H1 (cell line): ENCODE measurements at regions not wholly inside any gene's neighbourhood (a gene's known extent, or its start where the extent isn't known, plus 50 kb on each side); places are given as distances from the start of the nearest gene placed in this dataset.

Source experiments
- CTCF ChIA-PET: fragments of 300-600 bp; sonication (Branson Sonifier 250); formaldehyde crosslinking; loops from one replicate; lab custom pipeline; 2021; ENCODE audit not compliant: partially characterized antibody; lab: Charles Lee
- POLR2A ChIA-PET: fragments of 300-600 bp; sonication (Branson Sonifier 250); formaldehyde crosslinking; loops from one replicate; lab custom pipeline; 2021; ENCODE audit warnings: inconsistent platforms; ENCODE audit not compliant: partially characterized antibody; lab: Charles Lee
- DNase-seq, 2 experiments: peaks; one replicate each; pipeline versions ENCODE4 v3.0.0 to v3.0.0-alpha.2; 2010 to 2022; ENCODE audit warnings: low spot score in 2 of 2, low read depth in 1 of 2, mixed read lengths in 1 of 2
- FAIRE-seq: peaks from 2 replicates; lab custom pipeline; 2011; peaks lifted over from hg19 to GRCh38; lab: Jason Lieb, UNC
- H2AFZ ChIP-seq: 2 replicates; pipeline ENCODE4 v1.8.1; 2012; ENCODE audit warnings: low read length, inconsistent platforms
- H2AK5ac ChIP-seq: 2 replicates; pipeline ENCODE4 v1.6.1; 2013; ENCODE audit warnings: low read depth, low read length
- H2BK120ac ChIP-seq: replicated peaks from 2 replicates; pipeline ENCODE3; 2013; ENCODE audit warnings: low read depth, low read length, inconsistent platforms
- H2BK12ac ChIP-seq: 2 replicates; pipeline ENCODE4 v1.6.1; 2013; ENCODE audit warnings: low read depth, low read length
- H2BK15ac ChIP-seq: 2 replicates; pipeline ENCODE4 v1.6.1; 2013; ENCODE audit warnings: low read length
- H2BK20ac ChIP-seq: 2 replicates; pipeline ENCODE4 v1.6.1; 2013; ENCODE audit warnings: low read length
- H2BK5ac ChIP-seq: 2 replicates; pipeline ENCODE4 v1.6.1; 2013; ENCODE audit warnings: low read depth, low read length
- H3K14ac ChIP-seq: 2 replicates; pipeline ENCODE4 v1.6.1; 2013; ENCODE audit warnings: inconsistent platforms; ENCODE audit not compliant: insufficient read length
- H3K18ac ChIP-seq: 2 replicates; pipeline ENCODE4 v1.6.1; 2013; ENCODE audit warnings: low read length; ENCODE audit errors: extremely low read depth
- H3K23ac ChIP-seq: 2 replicates; pipeline ENCODE4 v1.6.1; 2013; ENCODE audit warnings: inconsistent platforms; ENCODE audit not compliant: insufficient read length
- H3K23me2 ChIP-seq: 2 replicates; pipeline ENCODE4 v1.6.1; 2013; ENCODE audit warnings: low read depth, low read length
- H3K27ac ChIP-seq: 2 replicates; pipeline ENCODE4 v1.6.1; 2011; ENCODE audit warnings: low read depth, low read length, inconsistent platforms
- H3K27me3 ChIP-seq, 4 experiments: replicated peaks in 1 of 4; 1 replicate in 1 of 4; 2 replicates in 3 of 4; pipeline versions ENCODE4 v1.6.1 to v1.8.1; 2011 to 2013; ENCODE audit warnings: low read length in 3 of 4, mild to moderate bottlenecking in 3 of 4, inconsistent platforms in 2 of 4, mixed read lengths in 2 of 4, moderate library complexity in 1 of 4; ENCODE audit not compliant: control insufficient read depth in 3 of 4, insufficient read depth in 3 of 4; ENCODE audit errors: extremely low read depth in 1 of 4
- H3K36me3 ChIP-seq, 4 experiments: 2 replicates each; pipeline versions ENCODE4 v1.6.1 to v1.8.1; 2011 to 2013; ENCODE audit warnings: mild to moderate bottlenecking in 4 of 4, low read length in 3 of 4, moderate library complexity in 2 of 4, control low read depth in 1 of 4, inconsistent platforms in 1 of 4; ENCODE audit not compliant: insufficient read depth in 4 of 4, control insufficient read depth in 2 of 4
- H3K4ac ChIP-seq: replicated peaks from 2 replicates; pipeline ENCODE3; 2013; ENCODE audit warnings: low read length, low read depth, mixed read lengths, inconsistent platforms; ENCODE audit not compliant: insufficient read length
- H3K4me1 ChIP-seq, 4 experiments: replicated peaks in 1 of 4; 1 replicate in 1 of 4; 2 replicates in 3 of 4; pipeline versions ENCODE4 v1.6.1 to v1.8.1; 2011 to 2013; ENCODE audit warnings: low read length in 3 of 4, inconsistent platforms in 2 of 4, mixed read lengths in 1 of 4; ENCODE audit not compliant: insufficient read depth in 4 of 4, control insufficient read depth in 3 of 4
- H3K4me2 ChIP-seq, 2 experiments: 2 replicates each; pipeline versions ENCODE4 v1.6.1 to v1.8.1; 2011 to 2013; ENCODE audit warnings: low read depth in 2 of 2, low read length in 2 of 2, control low read depth in 1 of 2, inconsistent platforms in 1 of 2, mild to moderate bottlenecking in 1 of 2; ENCODE audit not compliant: insufficient read depth in 1 of 2
- H3K4me3 ChIP-seq, 4 experiments: fragments of 200-600, 300-600 bp in 1 of 4; sonication (generic), shearing (Covaris generic), sonication (Bioruptor Twin) in 1 of 4; 2 replicates each; pipeline versions ENCODE4 v1.5.1 to v1.8.1; 2011 to 2016; ENCODE audit warnings: low read length in 4 of 4, low read depth in 3 of 4, control low read depth in 2 of 4, inconsistent platforms in 2 of 4, mild to moderate bottlenecking in 2 of 4, mixed read lengths in 1 of 4, moderate library complexity in 1 of 4; ENCODE audit not compliant: insufficient read depth in 2 of 4; ENCODE audit errors: extremely low read depth in 1 of 4
- H3K56ac ChIP-seq: replicated peaks from 2 replicates; pipeline ENCODE3; 2013; ENCODE audit warnings: low read depth, mild to moderate bottlenecking, mixed read lengths, low read length, inconsistent platforms; ENCODE audit not compliant: insufficient read length
- H3K79me1 ChIP-seq: 2 replicates; pipeline ENCODE4 v1.6.1; 2013; ENCODE audit warnings: low read depth, low read length, control low read depth
- H3K79me2 ChIP-seq, 2 experiments: 2 replicates each; pipeline versions ENCODE4 v1.6.1 to v1.8.1; 2012 to 2013; ENCODE audit warnings: low read length in 2 of 2, mild to moderate bottlenecking in 2 of 2, inconsistent platforms in 1 of 2; ENCODE audit not compliant: insufficient read depth in 2 of 2, control insufficient read depth in 1 of 2
- H3K9ac ChIP-seq, 4 experiments: replicated peaks in 1 of 4; 1 replicate in 1 of 4; 2 replicates in 3 of 4; pipeline versions ENCODE4 v1.6.1 to v1.8.1; 2011 to 2013; ENCODE audit warnings: low read depth in 3 of 4, low read length in 3 of 4, control low read depth in 2 of 4, mild to moderate bottlenecking in 2 of 4, moderate library complexity in 2 of 4, inconsistent platforms in 1 of 4; ENCODE audit errors: extremely low read depth in 1 of 4
- H3K9me3 ChIP-seq, 2 experiments: 2 replicates each; pipeline versions ENCODE4 v1.6.1 to v1.8.1; 2012 to 2013; ENCODE audit warnings: mild to moderate bottlenecking in 2 of 2, moderate library complexity in 2 of 2, control low read depth in 1 of 2, inconsistent platforms in 1 of 2, low read depth in 1 of 2, low read length in 1 of 2, mixed read lengths in 1 of 2; ENCODE audit not compliant: insufficient read depth in 2 of 2
- H4K20me1 ChIP-seq, 2 experiments: replicated peaks in 1 of 2; 2 replicates each; pipeline versions ENCODE3 to v1.8.1; 2011 to 2013; ENCODE audit warnings: inconsistent platforms in 2 of 2, low read length in 2 of 2, mild to moderate bottlenecking in 1 of 2; ENCODE audit not compliant: insufficient read depth in 2 of 2, control insufficient read depth in 1 of 2
- H4K5ac ChIP-seq: 2 replicates; pipeline ENCODE4 v1.6.1; 2013; ENCODE audit warnings: low read length, low read depth, mixed read lengths, inconsistent platforms; ENCODE audit not compliant: insufficient read length
- H4K8ac ChIP-seq: 2 replicates; pipeline ENCODE4 v1.8.0; 2013; ENCODE audit warnings: mild to moderate bottlenecking, moderate library complexity, low read length, inconsistent platforms; ENCODE audit not compliant: insufficient read depth; ENCODE audit errors: extremely low read depth
- H4K91ac ChIP-seq: replicated peaks from 2 replicates; pipeline ENCODE3; 2013; ENCODE audit warnings: low read length, mixed read lengths, inconsistent platforms; ENCODE audit not compliant: insufficient read length
- CREB1 ChIP-seq: IDR thresholded peaks from 2 replicates; pipeline ENCODE4 v1.6.1; 2012; ENCODE audit warnings: inconsistent platforms
- EGR1 ChIP-seq: IDR thresholded peaks from 2 replicates; pipeline ENCODE4 v1.6.1; 2011; ENCODE audit warnings: low read depth, low read length, borderline replicate concordance
- GABPA ChIP-seq: IDR thresholded peaks from 2 replicates; pipeline ENCODE4 v1.6.1; 2011; ENCODE audit warnings: mild to moderate bottlenecking, low read length, moderate library complexity, borderline replicate concordance; ENCODE audit not compliant: insufficient read depth
- SUZ12 ChIP-seq: fragments of 200-600 bp; sonication (generic); IDR thresholded peaks from 2 replicates; pipeline ENCODE4 v1.6.1; 2012; ENCODE audit warnings: mild to moderate bottlenecking, inconsistent platforms, low read length, moderate library complexity, mixed read lengths
- WGBS, 2 experiments: shearing (Covaris generic) in 1 of 2; methylation state at CpG; one replicate each; pipeline versions ENCODE4 v1.1.6 to v1.1.7; 2013 to 2015; ENCODE audit warnings: low lambda C conversion rate in 2 of 2, mixed read lengths in 2 of 2, inconsistent platforms in 1 of 2, low coverage in 1 of 2, missing lambda C conversion rate in 1 of 2; ENCODE audit not compliant: insufficient replicate concordance in 2 of 2, insufficient coverage in 1 of 2, insufficient read length in 1 of 2; ENCODE audit errors: extremely low coverage in 1 of 2, missing lambda C conversion rate in 1 of 2; 5-methylcytosine and 5-hydroxymethylcytosine counted together
- TF ChIP-seq, protein P1 (sequence below): IDR thresholded peaks from 2 replicates; pipeline ENCODE4 v1.6.1; 2012; ENCODE audit warnings: low read length, inconsistent platforms

DNA sequence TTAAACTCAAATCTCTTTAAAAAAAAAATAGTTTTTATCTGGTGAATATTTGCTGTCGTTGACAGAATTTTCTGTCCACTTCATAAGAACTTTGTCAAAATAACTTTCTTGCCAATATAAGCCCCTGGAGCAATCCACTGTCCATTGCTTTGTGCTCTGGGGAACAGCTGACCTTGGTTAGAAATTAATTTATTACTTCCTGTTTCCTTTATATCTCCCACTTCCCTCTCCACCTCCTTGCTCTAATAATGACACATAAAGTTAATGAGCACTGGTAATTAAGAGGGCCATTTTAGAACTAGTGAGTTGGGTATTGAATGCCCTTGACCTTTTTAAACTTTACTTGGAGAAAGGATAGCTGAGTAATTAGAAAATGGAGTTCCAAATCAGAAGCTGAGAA is 151.3 kb upstream of the LEF1 start:
- H3K18ac ChIP-seq: no peak overlapping the region
- H3K9ac ChIP-seq: no peak overlapping the region
- no peak overlapping the region for H3K23ac ChIP-seq
- no peak overlapping the region for H4K91ac ChIP-seq
- H3K56ac ChIP-seq: no peak overlapping the region
- no peaks in the 10 kb centered on the region for H3K23me2 ChIP-seq
- no peak overlapping the region for H3K4ac ChIP-seq
- no peak overlapping the region for H2BK12ac ChIP-seq
- no peak overlapping the region for H4K8ac ChIP-seq
- H4K20me1 ChIP-seq: no peaks in the 10 kb centered on the region
- H3K79me2 ChIP-seq: no peaks in the 10 kb centered on the region
- ChIA-PET POLR2A (no interaction called here), CTCF (no interaction called here)
- H2BK15ac ChIP-seq: no peak overlapping the region
- H2AK5ac ChIP-seq: no peak overlapping the region
- H2BK20ac ChIP-seq: no peak overlapping the region
- H3K9me3 ChIP-seq: no peaks in the 10 kb centered on the region
- no peak overlapping the region for H3K4me3 ChIP-seq
- WGBS, 2 experiments: 75% methylated on average over 1 of the region's 1 CpG; no CpG with 5 or more reads in 1 of the 2 experiments
- no peak overlapping the region for H2AFZ ChIP-seq
- no peak overlapping the region for H3K14ac ChIP-seq
- H3K27ac ChIP-seq: no peak overlapping the region
- no peak overlapping the region for H3K4me2 ChIP-seq
- H3K79me1 ChIP-seq: no peaks in the 10 kb centered on the region
- no peaks in the 10 kb centered on the region for H3K4me1 ChIP-seq
- no peak overlapping the region for H2BK120ac ChIP-seq
- no peak overlapping the region for H4K5ac ChIP-seq
- FAIRE-seq (no peak), DNase-seq (no peak)
- no peaks in the 10 kb centered on the region for H3K36me3 ChIP-seq
- no peak overlapping the region for H2BK5ac ChIP-seq
- TF ChIP-seq GABPA (no peak), CREB1 (no peak), SUZ12 (no peak), EGR1 (no peak)
- TF ChIP-seq, protein P1, sequence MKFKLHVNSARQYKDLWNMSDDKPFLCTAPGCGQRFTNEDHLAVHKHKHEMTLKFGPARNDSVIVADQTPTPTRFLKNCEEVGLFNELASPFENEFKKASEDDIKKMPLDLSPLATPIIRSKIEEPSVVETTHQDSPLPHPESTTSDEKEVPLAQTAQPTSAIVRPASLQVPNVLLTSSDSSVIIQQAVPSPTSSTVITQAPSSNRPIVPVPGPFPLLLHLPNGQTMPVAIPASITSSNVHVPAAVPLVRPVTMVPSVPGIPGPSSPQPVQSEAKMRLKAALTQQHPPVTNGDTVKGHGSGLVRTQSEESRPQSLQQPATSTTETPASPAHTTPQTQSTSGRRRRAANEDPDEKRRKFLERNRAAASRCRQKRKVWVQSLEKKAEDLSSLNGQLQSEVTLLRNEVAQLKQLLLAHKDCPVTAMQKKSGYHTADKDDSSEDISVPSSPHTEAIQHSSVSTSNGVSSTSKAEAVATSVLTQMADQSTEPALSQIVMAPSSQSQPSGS: no peak
- H3K27me3 ChIP-seq: no peaks in the 10 kb centered on the region
